ENCODE measurements at regions not wholly inside any gene's neighbourhood (a gene's known extent, or its start where the extent isn't known, plus 50 kb on each side); places are given as distances from the start of the nearest gene placed in this dataset.

- BruUV-seq (replicated peaks), result no TSS peak
- no peak for ATAC-seq (ENCODE audit: low read depth)
Observed at GRCh38 chr14:55976219-55976618, 142.0 kb upstream of the PELI2 start.

More at GRCh38 chr14:55976219-55976618, 142.0 kb upstream of the PELI2 start:
- Histone ChIP-seq H3K18ac (ENCODE audit: low read depth, low read length) (no peak overlapping the region), H3K23ac (ENCODE audit: low read depth, low read length) (no peak overlapping the region), H3K36me3 (ENCODE audit: control insufficient read depth, insufficient read depth, low read length) (no peaks in the 10 kb centered on the region), H3K14ac (replicated peaks; ENCODE audit: low read depth, low read length) (no peak overlapping the region), H3K4me3 (ENCODE audit: insufficient read depth, low read depth, low read length) (no peak overlapping the region), H3K9me3 (ENCODE audit: control insufficient read depth, insufficient read depth, low read length) (peaks cover 5% of the 10 kb centered on the region), H3K27me3 (ENCODE audit: control insufficient read depth, insufficient read depth, low read length) (no peaks in the 10 kb centered on the region), H4K20me1 (ENCODE audit: insufficient read depth, low read length) (no peaks in the 10 kb centered on the region), H2BK5ac (ENCODE audit: low read depth, low read length, poor library complexity, severe bottlenecking) (no peak overlapping the region), H2BK20ac (ENCODE audit: low read depth, low read length) (no peak overlapping the region), H2BK15ac (ENCODE audit: low read depth, low read length) (no peak overlapping the region), H2AK9ac (replicated peaks; ENCODE audit: low read depth, low read length, poor library complexity) (no peak overlapping the region), H3K79me1 (ENCODE audit: low read depth in 1 of 2, low read length in 2 of 2) (no peaks in the 10 kb centered on the region), H3K56ac (ENCODE audit: extremely low read depth, insufficient read depth, low read length) (no peak overlapping the region), H3K4me1 (ENCODE audit: control insufficient read depth, insufficient read depth, low read length) (no peaks in the 10 kb centered on the region), H3K9ac (ENCODE audit: low read depth, low read length) (no peak overlapping the region), H3K9me1 (ENCODE audit: insufficient read depth, low read length) (no peaks in the 10 kb centered on the region), H4K91ac (ENCODE audit: insufficient read depth, low read depth, low read length) (no peak overlapping the region), H4K5ac (ENCODE audit: low read depth, low read length) (no peak overlapping the region), H3K27ac (ENCODE audit: insufficient read depth, low read length) (no peak overlapping the region), H3K4me2 (ENCODE audit: low read depth, low read length) (no peak overlapping the region), H2AFZ (replicated peaks; ENCODE audit: low read length, poor library complexity) (no peak overlapping the region), H4K8ac (ENCODE audit: low read depth in 2 of 2, low read length in 2 of 2) (no peak overlapping the region), H3K4ac (ENCODE audit: low read depth, low read length) (no peak overlapping the region), H2BK120ac (ENCODE audit: low read depth, low read length) (no peak overlapping the region), H2AK5ac (ENCODE audit: low read depth, low read length) (no peak overlapping the region)
- TF ChIP-seq RAD21 (IDR thresholded peaks at IDR 0.05; ENCODE audit: low read length) (no peak), POLR2A (IDR thresholded peaks at IDR 0.05; ENCODE audit: low read depth, low read length) (no peak), FOS (IDR thresholded peaks at IDR 0.05; ENCODE audit: low read depth, low read length) (no peak), RCOR1 (IDR thresholded peaks at IDR 0.05; ENCODE audit: insufficient replicate concordance, low read length) (no peak), MAFK (IDR thresholded peaks at IDR 0.05; ENCODE audit: low read depth, low read length) (no peak), MXI1 (IDR thresholded peaks at IDR 0.05; ENCODE audit: borderline replicate concordance, low read depth, low read length) (no peak), RFX5 (IDR thresholded peaks at IDR 0.05; ENCODE audit: low read depth, low read length) (no peak), MAZ (IDR thresholded peaks at IDR 0.05; ENCODE audit: borderline replicate concordance, low read depth, low read length) (no peak), SMC3 (IDR thresholded peaks at IDR 0.05; ENCODE audit: low read depth, low read length) (no peak), CEBPB (IDR thresholded peaks at IDR 0.05; ENCODE audit: low read depth, low read length) (no peak), NFE2L2 (IDR thresholded peaks at IDR 0.05; ENCODE audit: low read depth, low read length) (no peak), USF2 (IDR thresholded peaks at IDR 0.05; ENCODE audit: low read depth, low read length) (no peak), ELK1 (IDR thresholded peaks at IDR 0.05; ENCODE audit: borderline replicate concordance, low read depth, low read length) (no peak), CTCF (conservative IDR thresholded peaks at IDR 0.05; ENCODE audit: low read depth, low read length) (no peak)
- POLR2A ChIA-PET (ENCODE audit: unreplicated experiment), result no interaction called here
- no CpG with 5 or more reads among the region's 5 CpGs for WGBS, 2 experiments (ENCODE audit: extremely low coverage in 2 of 2, insufficient read length in 1 of 2)
- dilution Hi-C loops (cut with HindIII; ENCODE audit: low sequenced_read_pairs, unreplicated experiment), result no loop called here
- DNase-seq, result no peak
- in situ Hi-C loops (cut with MboI; ENCODE audit: low sequenced_read_pairs), result no loop called here
- intact Hi-C loops (cut with micrococcal nuclease), result no loop called here
- CTCF ChIA-PET, result no interaction called here
